ENCODE measurements at regions not wholly inside any gene's neighbourhood (a gene's known extent, or its start where the extent isn't known, plus 50 kb on each side); places are given as distances from the start of the nearest gene placed in this dataset.

DNA sequence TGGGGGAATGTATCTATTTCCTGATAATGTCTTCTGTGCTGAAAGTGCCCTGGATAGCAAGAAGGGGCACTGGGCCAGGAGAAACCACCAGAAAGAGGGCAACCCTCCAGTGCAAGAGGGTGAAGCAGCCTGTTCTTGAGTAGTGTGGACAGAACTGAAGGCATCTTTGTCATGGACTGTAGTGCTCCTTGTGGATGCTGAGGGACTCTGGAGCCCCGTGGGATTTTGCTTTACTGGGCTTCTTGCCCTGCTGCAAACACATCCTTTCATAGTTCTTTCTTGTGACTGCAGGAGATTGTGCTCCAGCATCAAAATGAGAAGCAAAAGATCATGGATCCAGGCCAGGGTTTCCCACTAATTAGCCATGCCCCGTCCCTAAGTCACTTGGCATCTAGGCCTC, 300.6 kb downstream of the ZNF326 start (continued):
- TF ChIP-seq, protein P1, sequence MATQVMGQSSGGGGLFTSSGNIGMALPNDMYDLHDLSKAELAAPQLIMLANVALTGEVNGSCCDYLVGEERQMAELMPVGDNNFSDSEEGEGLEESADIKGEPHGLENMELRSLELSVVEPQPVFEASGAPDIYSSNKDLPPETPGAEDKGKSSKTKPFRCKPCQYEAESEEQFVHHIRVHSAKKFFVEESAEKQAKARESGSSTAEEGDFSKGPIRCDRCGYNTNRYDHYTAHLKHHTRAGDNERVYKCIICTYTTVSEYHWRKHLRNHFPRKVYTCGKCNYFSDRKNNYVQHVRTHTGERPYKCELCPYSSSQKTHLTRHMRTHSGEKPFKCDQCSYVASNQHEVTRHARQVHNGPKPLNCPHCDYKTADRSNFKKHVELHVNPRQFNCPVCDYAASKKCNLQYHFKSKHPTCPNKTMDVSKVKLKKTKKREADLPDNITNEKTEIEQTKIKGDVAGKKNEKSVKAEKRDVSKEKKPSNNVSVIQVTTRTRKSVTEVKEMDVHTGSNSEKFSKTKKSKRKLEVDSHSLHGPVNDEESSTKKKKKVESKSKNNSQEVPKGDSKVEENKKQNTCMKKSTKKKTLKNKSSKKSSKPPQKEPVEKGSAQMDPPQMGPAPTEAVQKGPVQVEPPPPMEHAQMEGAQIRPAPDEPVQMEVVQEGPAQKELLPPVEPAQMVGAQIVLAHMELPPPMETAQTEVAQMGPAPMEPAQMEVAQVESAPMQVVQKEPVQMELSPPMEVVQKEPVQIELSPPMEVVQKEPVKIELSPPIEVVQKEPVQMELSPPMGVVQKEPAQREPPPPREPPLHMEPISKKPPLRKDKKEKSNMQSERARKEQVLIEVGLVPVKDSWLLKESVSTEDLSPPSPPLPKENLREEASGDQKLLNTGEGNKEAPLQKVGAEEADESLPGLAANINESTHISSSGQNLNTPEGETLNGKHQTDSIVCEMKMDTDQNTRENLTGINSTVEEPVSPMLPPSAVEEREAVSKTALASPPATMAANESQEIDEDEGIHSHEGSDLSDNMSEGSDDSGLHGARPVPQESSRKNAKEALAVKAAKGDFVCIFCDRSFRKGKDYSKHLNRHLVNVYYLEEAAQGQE (IDR thresholded peaks at IDR 0.05; ENCODE audit: borderline replicate concordance in 1 of 2, low read depth in 1 of 2, low read length in 2 of 2), result no peak
- no peak for TF ChIP-seq ZNF225 (CRISPR knock-in tag; IDR thresholded peaks at IDR 0.05)

DNA sequence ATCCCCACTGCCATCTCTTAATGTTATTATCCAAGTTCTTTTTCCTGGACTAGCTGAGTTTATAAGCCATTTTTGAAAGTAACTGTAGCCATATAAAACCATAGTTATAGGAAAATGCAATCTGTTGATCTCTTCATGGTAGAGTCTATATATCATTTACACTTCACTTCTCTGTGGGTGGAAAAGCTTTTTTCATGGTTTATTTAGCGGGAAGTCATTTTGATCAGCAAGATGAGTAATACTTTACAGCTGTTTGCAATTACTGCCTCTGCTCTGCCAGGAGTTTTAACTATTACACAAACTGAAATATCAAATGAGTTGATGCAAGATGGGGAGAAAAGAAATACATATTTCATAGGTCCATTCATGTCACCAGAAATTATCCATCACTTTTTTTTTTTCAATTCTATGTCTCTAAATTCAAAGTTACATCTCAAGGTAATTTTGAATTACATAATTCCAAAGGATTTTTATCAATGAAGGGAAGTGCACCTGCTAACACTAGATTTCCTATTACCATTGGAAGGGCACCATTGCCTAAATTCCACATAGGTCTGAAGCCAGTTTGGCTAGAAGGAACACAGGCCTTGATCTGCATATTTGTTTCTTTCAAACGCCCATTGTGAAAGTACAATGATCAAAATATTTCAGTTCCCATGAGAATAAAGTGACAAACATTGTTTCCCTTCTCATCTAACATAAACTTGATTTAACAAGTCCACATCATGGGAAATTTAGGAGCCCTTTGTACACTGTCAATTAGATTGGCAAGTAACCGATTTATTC, 296.7 kb downstream of the ZNF326 start:
- 31% methylated on average over 3 of the region's 3 CpGs for WGBS (ENCODE audit: low lambda C conversion rate)
- Histone ChIP-seq H3K27ac (ENCODE audit: extremely low read length, insufficient read depth, low read length) (no peak overlapping the region), H4K20me1 (ENCODE audit: insufficient read depth, low read length) (no peaks in the 10 kb centered on the region), H3K27me3 (ENCODE audit: control insufficient read depth in 1 of 2, insufficient read depth in 2 of 2, low read length in 2 of 2) (no peaks in the 10 kb centered on the region), H3K79me2 (ENCODE audit: insufficient read depth, low read length) (no peaks in the 10 kb centered on the region), H3K9me3 (ENCODE audit: low read length) (no peaks in the 10 kb centered on the region), H2AFZ (ENCODE audit: low read length) (no peak overlapping the region), H3K36me3 (replicated peaks in 1 of 2; ENCODE audit: control insufficient read depth in 1 of 2, insufficient read depth in 2 of 2, low read length in 2 of 2) (no peaks in the 10 kb centered on the region), H3K4me3 (replicated peaks in 1 of 3; ENCODE audit: insufficient read depth in 1 of 3, low read depth in 2 of 3, low read length in 3 of 3) (no peak overlapping the region), H3K9ac (ENCODE audit: insufficient read depth, low read depth, low read length) (no peak overlapping the region), H3K4me1 (ENCODE audit: insufficient read depth, low read length) (no peaks in the 10 kb centered on the region), H3K4me2 (ENCODE audit: low read depth, low read length) (no peak overlapping the region)
- BruUV-seq (replicated peaks), result no TSS peak
- POLR2A ChIA-PET, result no interaction called here
- DNase-seq (ENCODE audit: low spot score) (no peak), ATAC-seq (no peak), FAIRE-seq (no peak)
- CTCF ChIA-PET (ENCODE audit: low intra/inter-chr PET ratio, low total read pairs), result no interaction called here
- intact Hi-C loops (cut with micrococcal nuclease; ENCODE audit: unreplicated experiment) (no loop called here), in situ Hi-C loops (cut with HindIII; ENCODE audit: extremely low pct_ligation_motif_present, low pct_unique_long_range_greater_than_20kb) (no loop called here)
- TF ChIP-seq SCMH1 (CRISPR knock-in tag; IDR thresholded peaks at IDR 0.05; ENCODE audit: borderline replicate concordance), result no peak
- no peak for TF ChIP-seq ARNT2 (CRISPR knock-in tag; IDR thresholded peaks at IDR 0.05; ENCODE audit: low read depth)
- TF ChIP-seq, protein P2, sequence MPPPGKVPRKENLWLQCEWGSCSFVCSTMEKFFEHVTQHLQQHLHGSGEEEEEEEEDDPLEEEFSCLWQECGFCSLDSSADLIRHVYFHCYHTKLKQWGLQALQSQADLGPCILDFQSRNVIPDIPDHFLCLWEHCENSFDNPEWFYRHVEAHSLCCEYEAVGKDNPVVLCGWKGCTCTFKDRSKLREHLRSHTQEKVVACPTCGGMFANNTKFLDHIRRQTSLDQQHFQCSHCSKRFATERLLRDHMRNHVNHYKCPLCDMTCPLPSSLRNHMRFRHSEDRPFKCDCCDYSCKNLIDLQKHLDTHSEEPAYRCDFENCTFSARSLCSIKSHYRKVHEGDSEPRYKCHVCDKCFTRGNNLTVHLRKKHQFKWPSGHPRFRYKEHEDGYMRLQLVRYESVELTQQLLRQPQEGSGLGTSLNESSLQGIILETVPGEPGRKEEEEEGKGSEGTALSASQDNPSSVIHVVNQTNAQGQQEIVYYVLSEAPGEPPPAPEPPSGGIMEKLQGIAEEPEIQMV (CRISPR knock-in tag; IDR thresholded peaks at IDR 0.05; ENCODE audit: low read depth), result no peak
- no peak for TF ChIP-seq ZC3H13 (CRISPR knock-in tag; IDR thresholded peaks at IDR 0.05)
- TF ChIP-seq, protein P3, sequence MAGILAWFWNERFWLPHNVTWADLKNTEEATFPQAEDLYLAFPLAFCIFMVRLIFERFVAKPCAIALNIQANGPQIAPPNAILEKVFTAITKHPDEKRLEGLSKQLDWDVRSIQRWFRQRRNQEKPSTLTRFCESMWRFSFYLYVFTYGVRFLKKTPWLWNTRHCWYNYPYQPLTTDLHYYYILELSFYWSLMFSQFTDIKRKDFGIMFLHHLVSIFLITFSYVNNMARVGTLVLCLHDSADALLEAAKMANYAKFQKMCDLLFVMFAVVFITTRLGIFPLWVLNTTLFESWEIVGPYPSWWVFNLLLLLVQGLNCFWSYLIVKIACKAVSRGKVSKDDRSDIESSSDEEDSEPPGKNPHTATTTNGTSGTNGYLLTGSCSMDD (CRISPR knock-in tag; IDR thresholded peaks at IDR 0.05), result no peak
- no peak for TF ChIP-seq XBP1 (CRISPR knock-in tag; IDR thresholded peaks at IDR 0.05)
- TF ChIP-seq ZFAT (CRISPR knock-in tag; conservative IDR thresholded peaks at IDR 0.05), result no peak
- no peak for TF ChIP-seq ZNF766 (CRISPR knock-in tag; IDR thresholded peaks at IDR 0.05; ENCODE audit: borderline replicate concordance)
- TF ChIP-seq STAT5B (CRISPR knock-in tag; IDR thresholded peaks at IDR 0.05), result no peak
- TF ChIP-seq, protein P4, sequence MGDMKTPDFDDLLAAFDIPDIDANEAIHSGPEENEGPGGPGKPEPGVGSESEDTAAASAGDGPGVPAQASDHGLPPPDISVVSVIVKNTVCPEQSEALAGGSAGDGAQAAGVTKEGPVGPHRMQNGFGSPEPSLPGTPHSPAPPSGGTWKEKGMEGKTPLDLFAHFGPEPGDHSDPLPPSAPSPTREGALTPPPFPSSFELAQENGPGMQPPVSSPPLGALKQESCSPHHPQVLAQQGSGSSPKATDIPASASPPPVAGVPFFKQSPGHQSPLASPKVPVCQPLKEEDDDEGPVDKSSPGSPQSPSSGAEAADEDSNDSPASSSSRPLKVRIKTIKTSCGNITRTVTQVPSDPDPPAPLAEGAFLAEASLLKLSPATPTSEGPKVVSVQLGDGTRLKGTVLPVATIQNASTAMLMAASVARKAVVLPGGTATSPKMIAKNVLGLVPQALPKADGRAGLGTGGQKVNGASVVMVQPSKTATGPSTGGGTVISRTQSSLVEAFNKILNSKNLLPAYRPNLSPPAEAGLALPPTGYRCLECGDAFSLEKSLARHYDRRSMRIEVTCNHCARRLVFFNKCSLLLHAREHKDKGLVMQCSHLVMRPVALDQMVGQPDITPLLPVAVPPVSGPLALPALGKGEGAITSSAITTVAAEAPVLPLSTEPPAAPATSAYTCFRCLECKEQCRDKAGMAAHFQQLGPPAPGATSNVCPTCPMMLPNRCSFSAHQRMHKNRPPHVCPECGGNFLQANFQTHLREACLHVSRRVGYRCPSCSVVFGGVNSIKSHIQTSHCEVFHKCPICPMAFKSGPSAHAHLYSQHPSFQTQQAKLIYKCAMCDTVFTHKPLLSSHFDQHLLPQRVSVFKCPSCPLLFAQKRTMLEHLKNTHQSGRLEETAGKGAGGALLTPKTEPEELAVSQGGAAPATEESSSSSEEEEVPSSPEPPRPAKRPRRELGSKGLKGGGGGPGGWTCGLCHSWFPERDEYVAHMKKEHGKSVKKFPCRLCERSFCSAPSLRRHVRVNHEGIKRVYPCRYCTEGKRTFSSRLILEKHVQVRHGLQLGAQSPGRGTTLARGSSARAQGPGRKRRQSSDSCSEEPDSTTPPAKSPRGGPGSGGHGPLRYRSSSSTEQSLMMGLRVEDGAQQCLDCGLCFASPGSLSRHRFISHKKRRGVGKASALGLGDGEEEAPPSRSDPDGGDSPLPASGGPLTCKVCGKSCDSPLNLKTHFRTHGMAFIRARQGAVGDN (CRISPR knock-in tag; IDR thresholded peaks at IDR 0.05), result no peak

All from HepG2 (cell line).